ENCODE measurements at regions not wholly inside any gene's neighbourhood (a gene's known extent, or its start where the extent isn't known, plus 50 kb on each side); places are given as distances from the start of the nearest gene placed in this dataset.

DNA sequence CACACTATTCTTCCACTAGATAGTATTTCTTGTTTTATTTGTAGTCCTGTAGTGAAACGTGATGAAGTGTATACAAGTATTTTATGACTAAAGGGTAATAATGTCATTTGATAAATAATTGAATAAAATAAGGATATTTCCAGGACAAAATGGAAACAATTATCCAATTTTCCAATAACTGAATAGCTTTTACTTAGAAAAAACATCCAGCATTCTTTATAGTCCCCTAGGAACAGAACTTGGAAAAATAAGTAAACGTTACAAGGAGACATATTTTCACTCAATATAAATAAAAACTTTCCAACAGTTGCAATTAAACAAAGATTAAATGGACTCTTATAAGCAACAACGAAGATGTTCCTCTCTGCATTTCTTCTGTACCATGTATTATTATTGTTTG is 566.0 kb downstream of the TMA16 start (continued):
- TF ChIP-seq TFCP2L1 (CRISPR knock-in tag; IDR thresholded peaks at IDR 0.05) (no peak), SREBF2 (IDR thresholded peaks at IDR 0.05) (no peak), HEYL (CRISPR knock-in tag; IDR thresholded peaks at IDR 0.05) (no peak), CHD2 (IDR thresholded peaks at IDR 0.05; ENCODE audit: low read length, partially characterized antibody) (no peak), PHF8 (IDR thresholded peaks at IDR 0.05; ENCODE audit: borderline replicate concordance, low read depth) (no peak), BCL3 (IDR thresholded peaks at IDR 0.05) (no peak), RNF2 (IDR thresholded peaks at IDR 0.05; ENCODE audit: borderline replicate concordance, low read depth) (no peak), NFE2L2 (conservative IDR thresholded peaks at IDR 0.05; ENCODE audit: low read length) (no peak)
- TF ChIP-seq, protein P1, sequence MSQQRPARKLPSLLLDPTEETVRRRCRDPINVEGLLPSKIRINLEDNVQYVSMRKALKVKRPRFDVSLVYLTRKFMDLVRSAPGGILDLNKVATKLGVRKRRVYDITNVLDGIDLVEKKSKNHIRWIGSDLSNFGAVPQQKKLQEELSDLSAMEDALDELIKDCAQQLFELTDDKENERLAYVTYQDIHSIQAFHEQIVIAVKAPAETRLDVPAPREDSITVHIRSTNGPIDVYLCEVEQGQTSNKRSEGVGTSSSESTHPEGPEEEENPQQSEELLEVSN (IDR thresholded peaks at IDR 0.05; ENCODE audit: borderline replicate concordance, low read depth): no peak

DNA sequence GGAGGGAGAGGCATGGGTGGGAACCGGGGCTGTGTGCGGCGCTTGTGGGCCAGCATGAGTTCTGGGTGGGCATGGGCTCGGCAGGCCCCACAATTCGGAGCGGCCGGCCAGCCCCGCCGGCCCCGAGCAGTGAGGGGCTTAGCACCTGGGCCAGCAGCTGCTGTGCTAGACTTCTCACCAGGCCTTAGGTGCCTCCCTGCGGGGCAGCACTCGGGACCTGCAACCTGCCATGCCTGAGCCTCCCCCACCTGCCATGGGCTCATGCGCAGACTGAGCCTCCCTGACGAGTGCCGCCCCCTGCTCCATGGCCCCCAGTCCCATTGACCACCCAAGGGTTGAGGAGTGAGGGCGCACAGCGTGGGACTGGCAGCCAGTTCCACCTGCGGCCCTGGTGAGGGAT is 573.9 kb downstream of the TMA16 start:
- Histone ChIP-seq H3K27ac (no peak overlapping the region), H3K9me3 (no peaks in the 10 kb centered on the region), H3K4me2 (no peak overlapping the region), H3K4me1 (no peaks in the 10 kb centered on the region), H3K4me3 (no peak overlapping the region)
- no peak for FAIRE-seq
- CTCF ChIA-PET: no interaction called here
- TF ChIP-seq EHF (CRISPR knock-in tag; IDR thresholded peaks at IDR 0.05) (no peak), CEBPB (IDR thresholded peaks at IDR 0.05) (no peak), HOXB5 (CRISPR knock-in tag; IDR thresholded peaks at IDR 0.05) (no peak), ESRRA (IDR thresholded peaks at IDR 0.05; ENCODE audit: borderline replicate concordance, low read length) (no peak), ZC3H11A (IDR thresholded peaks at IDR 0.05) (no peak), CHD2 (IDR thresholded peaks at IDR 0.05; ENCODE audit: low read length, partially characterized antibody) (no peak), NR3C1 (IDR thresholded peaks at IDR 0.05) (no peak), KDM1A (IDR thresholded peaks at IDR 0.05; ENCODE audit: low read depth) (no peak), CBX8 (IDR thresholded peaks at IDR 0.05) (no peak), FOXS1 (CRISPR knock-in tag; IDR thresholded peaks at IDR 0.05) (no peak), BHLHE40 (IDR thresholded peaks at IDR 0.05; ENCODE audit: low read depth, low read length) (no peak), TP53 (CRISPR knock-in tag; IDR thresholded peaks at IDR 0.05) (no peak)
- TF ChIP-seq, protein P2, sequence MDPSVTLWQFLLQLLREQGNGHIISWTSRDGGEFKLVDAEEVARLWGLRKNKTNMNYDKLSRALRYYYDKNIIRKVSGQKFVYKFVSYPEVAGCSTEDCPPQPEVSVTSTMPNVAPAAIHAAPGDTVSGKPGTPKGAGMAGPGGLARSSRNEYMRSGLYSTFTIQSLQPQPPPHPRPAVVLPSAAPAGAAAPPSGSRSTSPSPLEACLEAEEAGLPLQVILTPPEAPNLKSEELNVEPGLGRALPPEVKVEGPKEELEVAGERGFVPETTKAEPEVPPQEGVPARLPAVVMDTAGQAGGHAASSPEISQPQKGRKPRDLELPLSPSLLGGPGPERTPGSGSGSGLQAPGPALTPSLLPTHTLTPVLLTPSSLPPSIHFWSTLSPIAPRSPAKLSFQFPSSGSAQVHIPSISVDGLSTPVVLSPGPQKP (IDR thresholded peaks at IDR 0.05; ENCODE audit: low read depth, low read length): no peak
- no peak for ATAC-seq
- POLR2A ChIA-PET: no interaction called here
- WGBS (ENCODE audit: missing lambda C conversion rate): no CpG with 5 or more reads among the region's 18 CpGs
- DNase-seq (ENCODE audit: low read depth in 1 of 2, low spot score in 1 of 2): no peak

DNA sequence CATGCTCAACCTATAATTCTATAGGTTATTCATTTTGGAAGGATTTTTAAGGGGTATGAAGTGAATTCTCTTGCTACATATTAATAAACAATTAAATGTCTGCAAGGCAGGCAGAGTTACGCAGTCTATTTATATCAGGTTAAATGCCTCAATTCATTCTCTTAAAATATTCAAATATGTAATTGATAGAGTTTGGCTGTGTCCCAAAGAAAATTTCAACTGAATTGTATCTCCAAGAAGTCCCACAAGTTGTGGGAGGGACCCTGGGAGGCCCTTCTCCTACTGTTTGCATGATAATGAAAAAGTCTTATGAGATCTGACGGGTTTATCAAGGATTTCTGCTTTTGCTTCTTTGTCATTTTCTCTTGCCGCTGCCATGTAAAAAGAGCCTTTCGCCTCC is 576.1 kb downstream of the TMA16 start:
- Histone ChIP-seq H3K4me3 (no peak overlapping the region), H3K4me1 (no peaks in the 10 kb centered on the region), H3K9me3 (no peaks in the 10 kb centered on the region), H3K27ac (no peak overlapping the region), H3K4me2 (no peak overlapping the region)
- ChIA-PET CTCF (no interaction called here), POLR2A (no interaction called here)
- 19% methylated on average over 4 of the region's 4 CpGs for WGBS (ENCODE audit: missing lambda C conversion rate)
- DNase-seq (ENCODE audit: low read depth in 1 of 2, low spot score in 1 of 2) (no peak), FAIRE-seq (no peak), ATAC-seq (no peak)
- TF ChIP-seq RNF2 (IDR thresholded peaks at IDR 0.05; ENCODE audit: borderline replicate concordance, low read depth): no peak
- no peak for TF ChIP-seq EHMT2 (IDR thresholded peaks at IDR 0.05; ENCODE audit: low read depth)
- no peak for TF ChIP-seq HDAC2 (IDR thresholded peaks at IDR 0.05)
- no peak for TF ChIP-seq CHD2 (IDR thresholded peaks at IDR 0.05; ENCODE audit: low read length, partially characterized antibody)
- no peak for TF ChIP-seq POLR2AphosphoS2 (conservative IDR thresholded peaks at IDR 0.05; ENCODE audit: low read length)
- TF ChIP-seq EHF (CRISPR knock-in tag; IDR thresholded peaks at IDR 0.05): no peak
- TF ChIP-seq KDM1A (IDR thresholded peaks at IDR 0.05; ENCODE audit: low read depth): no peak
- TF ChIP-seq CBX2 (IDR thresholded peaks at IDR 0.05; ENCODE audit: borderline replicate concordance, low read depth): no peak
- TF ChIP-seq ZFP36 (IDR thresholded peaks at IDR 0.05; ENCODE audit: borderline replicate concordance, partially characterized antibody): no peak
- TF ChIP-seq POLR2A (IDR thresholded peaks at IDR 0.05; ENCODE audit: low read length): no peak
- no peak for TF ChIP-seq NFE2L2 (conservative IDR thresholded peaks at IDR 0.05; ENCODE audit: low read length)
- no peak for TF ChIP-seq MAFK (IDR thresholded peaks at IDR 0.05; ENCODE audit: partially characterized antibody)

Measured in A549 (cell line).